ENCODE measurements at regions not wholly inside any gene's neighbourhood (a gene's known extent, or its start where the extent isn't known, plus 50 kb on each side); places are given as distances from the start of the nearest gene placed in this dataset.

GRCh38 chr19:30131722-30132291 lies 189.8 kb downstream of the URI1 start:
- DNase-seq (ENCODE audit: low spot score in 2 of 2), result no peak
- intact Hi-C loops (cut with DNase I; ENCODE audit: low total_unique reads), result no loop called here
- WGBS, 2 donors, result 88 to 90% methylated on average over 8 of the region's 8 CpGs
- no peak for TF ChIP-seq POLR2A (IDR thresholded peaks at IDR 0.05)
- no peak for TF ChIP-seq CTCF (IDR thresholded peaks at IDR 0.05)
- H3K4me3 ChIP-seq (ENCODE audit: low read depth, poor library complexity, severe bottlenecking), result no peak overlapping the region

- H3K4me3 ChIP-seq (ENCODE audit: low read depth, poor library complexity, severe bottlenecking), result no peak overlapping the region
- intact Hi-C loops (cut with DNase I; ENCODE audit: low total_unique reads), result no loop called here
- 92 to 94% methylated on average over 15 to 16 of the region's 16 CpGs for WGBS, 2 donors
- DNase-seq (ENCODE audit: low spot score in 2 of 2), result no peak
- TF ChIP-seq CTCF (IDR thresholded peaks at IDR 0.05), result no peak
- TF ChIP-seq POLR2A (IDR thresholded peaks at IDR 0.05), result no peak
Measured at GRCh38 chr19:30132343-30133075, 190.5 kb downstream of the URI1 start.

- DNase-seq (ENCODE audit: low spot score in 2 of 2), result no peak
- H3K4me3 ChIP-seq (ENCODE audit: low read depth, poor library complexity, severe bottlenecking), result no peak overlapping the region
- TF ChIP-seq CTCF (IDR thresholded peaks at IDR 0.05) (no peak), POLR2A (IDR thresholded peaks at IDR 0.05) (no peak)
- intact Hi-C loops (cut with DNase I; ENCODE audit: low total_unique reads), result no loop called here
- WGBS, 2 donors, result 93 to 96% methylated on average over 2 of the region's 2 CpGs
Measured at GRCh38 chr19:30133803-30134202, 191.8 kb downstream of the URI1 start.

- DNase-seq (ENCODE audit: low spot score in 2 of 2), result no peak
- intact Hi-C loops (cut with DNase I; ENCODE audit: low total_unique reads), result no loop called here
- no peak overlapping the region for H3K4me3 ChIP-seq (ENCODE audit: low read depth, poor library complexity, severe bottlenecking)
- TF ChIP-seq POLR2A (IDR thresholded peaks at IDR 0.05) (no peak), CTCF (IDR thresholded peaks at IDR 0.05) (no peak)
- 62 to 68% methylated on average over 12 of the region's 12 CpGs for WGBS, 2 donors
Measured at GRCh38 chr19:30135093-30135757, 193.2 kb downstream of the URI1 start.

GRCh38 chr19:30135797-30136196 lies 193.8 kb downstream of the URI1 start:
- no peak overlapping the region for H3K4me3 ChIP-seq (ENCODE audit: low read depth, poor library complexity, severe bottlenecking)
- no peak for DNase-seq (ENCODE audit: low spot score in 2 of 2)
- TF ChIP-seq POLR2A (IDR thresholded peaks at IDR 0.05), result no peak
- 65 to 66% methylated on average over 4 of the region's 4 CpGs for WGBS, 2 donors
- intact Hi-C loops (cut with DNase I; ENCODE audit: low total_unique reads), result no loop called here

GRCh38 chr19:30136611-30137195 lies 194.7 kb downstream of the URI1 start:
- no peak for TF ChIP-seq POLR2A (IDR thresholded peaks at IDR 0.05)
- no peak for TF ChIP-seq CTCF (IDR thresholded peaks at IDR 0.05)
- 68 to 74% methylated on average over 5 of the region's 5 CpGs for WGBS, 2 donors
- H3K4me3 ChIP-seq (ENCODE audit: low read depth, poor library complexity, severe bottlenecking), result no peak overlapping the region
- DNase-seq (ENCODE audit: low spot score in 2 of 2), result no peak
- intact Hi-C loops (cut with DNase I; ENCODE audit: low total_unique reads), result no loop called here

All from lower leg skin (tissue), 4 donors.